Thoracic aorta (tissue), 2 donors: ENCODE measurements at regions not wholly inside any gene's neighbourhood (a gene's known extent, or its start where the extent isn't known, plus 50 kb on each side); places are given as distances from the start of the nearest gene placed in this dataset.

Source experiments
- ATAC-seq: fragments of 150-250 bp; one replicate; pipeline ENCODE4 v1.8.0; 2017; ENCODE audit warnings: low read depth; ENCODE audit not compliant: insufficient number of reproducible peaks, low FRiP score
- DNase-seq: peaks from one replicate; pipeline ENCODE4 v3.0.0-alpha.2; 2020; ENCODE audit warnings: low spot score
- H3K27ac ChIP-seq, 2 donors: fragments of 200-600 bp; sonication (generic); 1 replicate in 1 of 2; 2 replicates in 1 of 2; pipeline ENCODE4 v1.5.1; 2016; ENCODE audit warnings: mild to moderate bottlenecking in 2 of 2, moderate library complexity in 2 of 2
- H3K27me3 ChIP-seq: fragments of 200-600 bp; sonication (generic); replicated peaks from 2 replicates; pipeline ENCODE4 v1.6.0; 2016; ENCODE audit warnings: mild to moderate bottlenecking; ENCODE audit not compliant: insufficient read depth
- H3K36me3 ChIP-seq: fragments of 200-600 bp; sonication (generic); one replicate; pipeline ENCODE4 v1.5.1; 2016
- H3K4me1 ChIP-seq, 2 donors: fragments of 200-600 bp; sonication (generic); 1 replicate in 1 of 2; 2 replicates in 1 of 2; pipeline versions ENCODE4 v1.5.1 to v1.6.0; 2016; ENCODE audit warnings: low read depth in 2 of 2, mild to moderate bottlenecking in 1 of 2; ENCODE audit not compliant: control insufficient read depth in 1 of 2
- H3K4me3 ChIP-seq: fragments of 200-600 bp; sonication (generic); 2 replicates; pipeline ENCODE4 v1.5.1; 2016; ENCODE audit warnings: mild to moderate bottlenecking
- H3K9me3 ChIP-seq: fragments of 200-600 bp; sonication (generic); 2 replicates; pipeline ENCODE4 v1.5.1; 2016
- TF ChIP-seq, protein P1 (sequence below): fragments of 200-600 bp; sonication (generic); IDR thresholded peaks from one replicate; pipeline ENCODE4 v1.5.1; 2019; ENCODE audit warnings: antibody characterized with exemption

DNA sequence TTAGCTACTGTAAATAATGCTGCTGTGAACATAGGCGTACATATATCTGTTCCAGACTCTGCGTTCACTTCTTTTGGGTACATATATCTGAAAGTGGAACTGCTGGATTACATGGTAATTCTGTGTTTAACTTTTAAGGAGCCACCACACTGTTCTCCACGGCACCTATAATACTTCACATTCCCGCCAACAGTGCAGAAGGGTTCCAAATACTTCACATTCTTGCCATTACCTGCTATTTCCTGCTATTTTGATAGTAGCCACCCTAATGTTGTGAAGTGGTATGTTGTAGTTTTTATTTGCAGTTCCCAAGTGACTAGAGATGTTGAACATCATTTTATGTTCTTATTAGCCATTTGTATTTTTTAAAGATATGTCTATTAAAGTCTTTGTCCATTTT, 377.4 kb upstream of the SLC10A2 start:
- no peak for ATAC-seq
- no peak for DNase-seq
- Histone ChIP-seq H3K4me3 (no peak overlapping the region), H3K27ac (no peak overlapping the region), H3K27me3 (no peaks in the 10 kb centered on the region), H3K9me3 (no peaks in the 10 kb centered on the region), H3K4me1 (no peaks in the 10 kb centered on the region), H3K36me3 (no peaks in the 10 kb centered on the region)
- TF ChIP-seq, protein P1, sequence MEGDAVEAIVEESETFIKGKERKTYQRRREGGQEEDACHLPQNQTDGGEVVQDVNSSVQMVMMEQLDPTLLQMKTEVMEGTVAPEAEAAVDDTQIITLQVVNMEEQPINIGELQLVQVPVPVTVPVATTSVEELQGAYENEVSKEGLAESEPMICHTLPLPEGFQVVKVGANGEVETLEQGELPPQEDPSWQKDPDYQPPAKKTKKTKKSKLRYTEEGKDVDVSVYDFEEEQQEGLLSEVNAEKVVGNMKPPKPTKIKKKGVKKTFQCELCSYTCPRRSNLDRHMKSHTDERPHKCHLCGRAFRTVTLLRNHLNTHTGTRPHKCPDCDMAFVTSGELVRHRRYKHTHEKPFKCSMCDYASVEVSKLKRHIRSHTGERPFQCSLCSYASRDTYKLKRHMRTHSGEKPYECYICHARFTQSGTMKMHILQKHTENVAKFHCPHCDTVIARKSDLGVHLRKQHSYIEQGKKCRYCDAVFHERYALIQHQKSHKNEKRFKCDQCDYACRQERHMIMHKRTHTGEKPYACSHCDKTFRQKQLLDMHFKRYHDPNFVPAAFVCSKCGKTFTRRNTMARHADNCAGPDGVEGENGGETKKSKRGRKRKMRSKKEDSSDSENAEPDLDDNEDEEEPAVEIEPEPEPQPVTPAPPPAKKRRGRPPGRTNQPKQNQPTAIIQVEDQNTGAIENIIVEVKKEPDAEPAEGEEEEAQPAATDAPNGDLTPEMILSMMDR = no peak

DNA sequence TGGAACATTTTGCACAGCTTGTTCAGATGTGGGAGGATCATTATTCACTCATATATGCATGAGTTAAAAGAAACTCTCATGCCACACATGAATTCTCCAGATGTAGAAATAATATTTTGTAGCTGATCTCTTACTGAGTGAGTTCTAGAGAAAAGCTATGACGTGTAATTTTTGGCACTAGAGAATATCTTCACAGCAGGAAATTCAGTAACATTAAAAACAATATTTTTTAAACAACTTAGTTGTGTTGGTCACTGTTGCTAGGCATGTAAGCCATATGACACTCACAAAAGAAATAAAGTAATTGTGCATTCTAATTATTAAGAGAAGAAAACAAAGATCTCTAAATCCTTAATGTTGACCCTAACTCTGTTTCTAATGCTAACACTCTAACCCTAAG, 371.4 kb upstream of the SLC10A2 start:
- Histone ChIP-seq H3K36me3 (no peaks in the 10 kb centered on the region), H3K4me1 (no peaks in the 10 kb centered on the region), H3K27me3 (no peaks in the 10 kb centered on the region), H3K4me3 (no peak overlapping the region), H3K9me3 (no peaks in the 10 kb centered on the region), H3K27ac (no peak overlapping the region)
- ATAC-seq (no peak), DNase-seq (no peak)
- TF ChIP-seq, protein P1 = no peak

DNA sequence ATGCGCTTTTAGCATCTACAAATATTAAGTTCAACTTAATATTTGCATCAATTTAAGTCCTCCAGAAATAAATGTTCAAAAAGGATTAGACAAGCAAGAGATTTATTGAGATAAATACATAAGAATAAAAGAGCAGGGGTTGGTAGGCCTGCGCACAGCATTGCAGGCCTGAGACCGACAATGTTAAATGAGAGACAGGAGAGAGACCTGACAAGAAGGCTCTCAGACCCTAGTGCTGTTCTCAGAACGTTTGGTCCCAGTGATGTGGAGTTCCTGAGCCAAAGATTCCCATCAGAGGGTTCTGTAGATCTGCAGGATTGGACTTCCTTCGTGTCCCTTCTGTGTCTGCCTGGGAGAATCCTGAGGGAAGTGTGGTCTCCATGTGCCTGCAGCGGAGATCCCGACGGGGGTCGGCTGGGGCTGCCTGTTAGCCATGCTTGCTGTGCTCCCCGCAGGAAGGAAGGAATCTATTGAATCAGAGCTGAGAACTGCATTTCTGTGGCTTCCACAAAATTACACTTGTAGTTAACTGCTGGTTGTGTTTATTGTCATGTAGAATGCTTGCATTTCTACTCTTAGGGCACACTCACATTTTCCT, 369.9 kb upstream of the SLC10A2 start:
- no peaks in the 10 kb centered on the region for H3K9me3 ChIP-seq

DNA sequence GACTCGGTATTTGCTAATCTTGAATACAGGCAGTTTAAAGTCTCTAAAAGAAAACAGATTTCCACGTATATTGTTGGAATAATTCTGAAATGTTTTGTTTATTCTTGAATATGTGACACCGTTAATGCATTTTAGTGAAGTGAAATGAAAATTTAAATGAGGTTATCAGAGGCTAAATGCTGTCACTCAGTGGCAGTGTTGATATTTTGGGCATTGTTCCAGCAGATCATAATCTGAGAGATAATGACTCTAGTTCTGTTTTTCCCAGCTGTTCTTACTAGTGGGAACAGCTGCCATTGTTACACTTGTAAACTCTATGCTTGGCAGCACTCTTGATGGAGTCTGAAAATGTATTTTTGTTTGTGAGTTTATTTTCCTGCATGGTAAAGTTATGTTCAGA, 365.6 kb upstream of the SLC10A2 start:
- H3K27ac ChIP-seq = no peak overlapping the region
- H3K27me3 ChIP-seq = no peaks in the 10 kb centered on the region
- no peak overlapping the region for H3K4me3 ChIP-seq
- no peak for DNase-seq
- no peak for ATAC-seq
- H3K36me3 ChIP-seq = no peaks in the 10 kb centered on the region
- no peaks in the 10 kb centered on the region for H3K9me3 ChIP-seq
- H3K4me1 ChIP-seq = no peaks in the 10 kb centered on the region
- TF ChIP-seq, protein P1 = no peak

More for the DNA sequence above, 369.9 kb upstream of the SLC10A2 start:
- H3K27ac ChIP-seq = no peak overlapping the region
- no peak overlapping the region for H3K4me3 ChIP-seq
- TF ChIP-seq, protein P1 = no peak
- no peaks in the 10 kb centered on the region for H3K36me3 ChIP-seq
- ATAC-seq = no peak
- no peak for DNase-seq
- H3K27me3 ChIP-seq = no peaks in the 10 kb centered on the region
- no peaks in the 10 kb centered on the region for H3K4me1 ChIP-seq

DNA sequence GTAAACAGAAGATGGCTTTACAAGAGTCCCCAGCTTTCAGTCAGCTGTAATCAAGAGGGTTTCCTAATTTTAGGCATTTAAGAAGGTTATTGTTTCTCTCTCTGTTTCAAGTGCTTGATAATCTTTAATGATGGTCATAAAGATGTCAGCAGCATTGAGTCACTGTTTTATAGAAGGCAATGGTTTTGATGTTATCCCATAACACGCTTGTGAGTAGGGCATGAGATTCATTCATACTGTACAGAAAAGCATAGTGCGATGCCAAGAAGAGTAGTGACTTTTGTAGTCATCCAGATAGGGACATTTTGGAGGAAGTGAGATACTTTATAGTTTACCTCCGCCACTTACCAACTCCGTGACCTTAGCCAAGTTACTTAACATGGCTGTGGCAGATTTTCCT, 364.2 kb upstream of the SLC10A2 start:
- no peaks in the 10 kb centered on the region for H3K27me3 ChIP-seq
- TF ChIP-seq, protein P1 = no peak
- ATAC-seq = no peak

More for the DNA sequence above, 364.2 kb upstream of the SLC10A2 start:
- H3K4me3 ChIP-seq = no peak overlapping the region
- DNase-seq = no peak
- no peak overlapping the region for H3K27ac ChIP-seq
- H3K9me3 ChIP-seq = no peaks in the 10 kb centered on the region
- H3K4me1 ChIP-seq = no peaks in the 10 kb centered on the region
- H3K36me3 ChIP-seq = no peaks in the 10 kb centered on the region
